ENCODE measurements at regions not wholly inside any gene's neighbourhood (a gene's known extent, or its start where the extent isn't known, plus 50 kb on each side); places are given as distances from the start of the nearest gene placed in this dataset.

DNA sequence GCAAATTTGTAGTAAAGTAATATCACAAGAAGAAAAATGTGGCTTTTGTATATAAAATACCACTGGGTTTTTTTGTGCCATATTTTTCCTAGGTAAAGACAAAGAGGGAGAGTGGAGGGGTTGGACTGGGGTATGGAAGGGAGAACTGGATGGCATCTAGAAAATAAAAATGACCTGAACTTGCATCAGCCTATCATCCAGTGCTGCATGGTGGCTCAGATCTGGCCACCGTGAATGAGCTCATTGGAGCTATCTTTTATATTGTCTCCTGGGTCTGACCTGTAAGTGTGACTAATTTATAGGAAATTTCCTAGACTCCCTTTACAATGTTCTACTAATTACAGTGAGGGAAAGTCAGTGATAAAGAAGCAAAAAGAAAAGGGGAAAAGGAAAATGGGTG, 369.0 kb downstream of the TMEM182 start:
- ATAC-seq (no peak), DNase-seq (no peak)
- Histone ChIP-seq H3K9me3 (ENCODE audit: control insufficient read depth, insufficient read depth, low read length) (no peaks in the 10 kb centered on the region), H3K4me1 (ENCODE audit: control insufficient read depth, insufficient read depth, low read length) (peaks cover 3% of the 10 kb centered on the region), H3K4me3 (ENCODE audit: low read length) (no peak overlapping the region), H3K27me3 (ENCODE audit: control insufficient read depth, insufficient read depth, low read length) (no peaks in the 10 kb centered on the region), H3K27ac (ENCODE audit: low read length) (no peak overlapping the region), H3K36me3 (ENCODE audit: control insufficient read depth, insufficient read depth, low read length) (no peaks in the 10 kb centered on the region)
- Mint-ChIP-seq H3K4me3 (peak overlapping the region; percentile 59), H3K36me3 (peaks cover 2% of the 10 kb centered on the region), H3K27me3 (ENCODE audit: low read depth in 2 of 2) (peaks cover 0 to 5% of the 10 kb centered on the region in 2 donors), H3K9me3 (no peaks in the 10 kb centered on the region), H3K27ac (peak overlapping the region; percentile 1 to 88), H3K4me1 (peaks cover 30 to 32% of the 10 kb centered on the region in 2 donors)
- intact Hi-C loops (cut with micrococcal nuclease), result no loop called here
- TF ChIP-seq, protein P1, sequence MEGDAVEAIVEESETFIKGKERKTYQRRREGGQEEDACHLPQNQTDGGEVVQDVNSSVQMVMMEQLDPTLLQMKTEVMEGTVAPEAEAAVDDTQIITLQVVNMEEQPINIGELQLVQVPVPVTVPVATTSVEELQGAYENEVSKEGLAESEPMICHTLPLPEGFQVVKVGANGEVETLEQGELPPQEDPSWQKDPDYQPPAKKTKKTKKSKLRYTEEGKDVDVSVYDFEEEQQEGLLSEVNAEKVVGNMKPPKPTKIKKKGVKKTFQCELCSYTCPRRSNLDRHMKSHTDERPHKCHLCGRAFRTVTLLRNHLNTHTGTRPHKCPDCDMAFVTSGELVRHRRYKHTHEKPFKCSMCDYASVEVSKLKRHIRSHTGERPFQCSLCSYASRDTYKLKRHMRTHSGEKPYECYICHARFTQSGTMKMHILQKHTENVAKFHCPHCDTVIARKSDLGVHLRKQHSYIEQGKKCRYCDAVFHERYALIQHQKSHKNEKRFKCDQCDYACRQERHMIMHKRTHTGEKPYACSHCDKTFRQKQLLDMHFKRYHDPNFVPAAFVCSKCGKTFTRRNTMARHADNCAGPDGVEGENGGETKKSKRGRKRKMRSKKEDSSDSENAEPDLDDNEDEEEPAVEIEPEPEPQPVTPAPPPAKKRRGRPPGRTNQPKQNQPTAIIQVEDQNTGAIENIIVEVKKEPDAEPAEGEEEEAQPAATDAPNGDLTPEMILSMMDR (IDR thresholded peaks at IDR 0.05), result no peak
- 100% methylated on average over 1 of the region's 1 CpG for WGBS (ENCODE audit: insufficient coverage)

DNA sequence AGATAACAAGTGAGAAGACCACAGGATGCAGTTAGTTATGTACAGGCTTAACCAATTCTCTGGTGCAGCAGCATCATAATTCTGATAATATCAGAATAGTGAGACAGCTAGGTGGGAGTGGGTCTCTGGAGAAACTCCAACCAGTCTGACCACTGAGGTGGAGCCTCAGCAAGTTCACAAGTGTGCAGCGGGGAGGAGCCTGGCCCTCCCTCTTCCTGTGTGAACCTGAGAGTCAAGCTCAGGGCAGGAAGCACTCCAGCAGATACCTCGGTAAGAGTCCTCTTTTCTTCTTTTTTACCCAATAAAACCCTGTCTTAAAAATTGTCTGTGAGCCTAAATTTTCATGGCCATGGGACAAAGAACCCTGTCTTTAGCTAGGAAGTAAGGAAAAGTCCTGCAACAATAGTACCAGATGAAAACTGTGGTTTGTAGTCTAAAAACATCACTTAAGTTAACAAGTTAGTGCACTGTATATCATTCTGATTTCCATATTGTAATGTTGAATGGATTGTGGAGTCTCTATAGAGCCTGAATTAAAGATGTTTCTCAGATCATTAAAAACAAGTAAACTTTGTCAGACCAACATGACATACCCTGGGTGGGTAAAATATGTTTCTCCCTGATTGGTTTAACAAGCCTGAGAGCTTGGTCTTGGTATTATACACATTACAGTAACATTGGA, 370.8 kb downstream of the TMEM182 start:
- Histone ChIP-seq H3K27ac (ENCODE audit: low read length) (peak overlapping the region; percentile 46), H3K4me3 (ENCODE audit: low read length) (peak overlapping the region; percentile 13), H3K36me3 (ENCODE audit: control insufficient read depth, insufficient read depth, low read length) (no peaks in the 10 kb centered on the region), H3K27me3 (ENCODE audit: control insufficient read depth, insufficient read depth, low read length) (no peaks in the 10 kb centered on the region), H3K4me1 (ENCODE audit: control insufficient read depth, insufficient read depth, low read length) (peaks cover 5% of the 10 kb centered on the region), H3K9me3 (ENCODE audit: control insufficient read depth, insufficient read depth, low read length) (peaks cover 6% of the 10 kb centered on the region)
- peaks cover 30 to 32% of the 10 kb centered on the region in 2 donors for H3K4me1 Mint-ChIP-seq
- H3K27ac Mint-ChIP-seq, result peak overlapping the region; percentile 88 to 90
- intact Hi-C loops (cut with micrococcal nuclease), result no loop called here
- WGBS (ENCODE audit: insufficient coverage), result 24% methylated on average over 2 of the region's 2 CpGs
- peaks cover 8% of the 10 kb centered on the region for H3K36me3 Mint-ChIP-seq
- TF ChIP-seq, protein P1 (IDR thresholded peaks at IDR 0.05), result no peak
- peak; percentile 2 to 37 for DNase-seq
- peak overlapping the region; percentile 87 for H3K4me3 Mint-ChIP-seq
- H3K9me3 Mint-ChIP-seq, result no peaks in the 10 kb centered on the region
- ATAC-seq, result peak; percentile 97 to 100 (median 99)
- H3K27me3 Mint-ChIP-seq (ENCODE audit: low read depth in 2 of 2), result no peaks in the 10 kb centered on the region

DNA sequence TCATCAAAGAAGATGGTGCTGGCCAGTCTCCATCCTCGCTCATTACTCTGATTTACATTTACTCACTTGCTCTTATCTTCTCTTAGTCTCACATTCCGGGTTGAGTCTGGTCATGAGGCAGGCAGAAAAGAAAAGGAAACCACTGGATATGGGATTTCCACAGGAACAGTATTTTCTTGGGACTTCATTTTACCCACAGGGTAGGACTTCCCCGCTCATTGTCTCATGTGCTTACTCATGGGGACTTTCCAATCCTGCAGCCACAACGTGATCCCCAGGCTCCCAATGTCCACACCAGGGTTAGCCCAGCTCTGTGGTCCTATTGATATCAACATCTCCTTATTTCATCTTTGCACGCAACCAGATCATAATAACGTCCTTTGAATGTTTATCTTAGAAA, 373.8 kb downstream of the TMEM182 start:
- no peak for ATAC-seq
- Mint-ChIP-seq H3K4me1 (peaks cover 53 to 58% of the 10 kb centered on the region in 2 donors), H3K4me3 (no peak overlapping the region), H3K9me3 (no peaks in the 10 kb centered on the region), H3K27ac (no peak overlapping the region), H3K27me3 (ENCODE audit: low read depth in 2 of 2) (no peaks in the 10 kb centered on the region), H3K36me3 (peaks cover 12% of the 10 kb centered on the region)
- Histone ChIP-seq H3K27ac (ENCODE audit: low read length) (no peak overlapping the region), H3K9me3 (ENCODE audit: control insufficient read depth, insufficient read depth, low read length) (peaks cover 6% of the 10 kb centered on the region), H3K36me3 (ENCODE audit: control insufficient read depth, insufficient read depth, low read length) (no peaks in the 10 kb centered on the region), H3K4me3 (ENCODE audit: low read length) (no peak overlapping the region), H3K4me1 (ENCODE audit: control insufficient read depth, insufficient read depth, low read length) (peaks cover 15% of the 10 kb centered on the region), H3K27me3 (ENCODE audit: control insufficient read depth, insufficient read depth, low read length) (no peaks in the 10 kb centered on the region)
- no peak for DNase-seq
- TF ChIP-seq, protein P1 (IDR thresholded peaks at IDR 0.05), result no peak
- 81% methylated on average over 6 of the region's 6 CpGs for WGBS (ENCODE audit: insufficient coverage)
- intact Hi-C loops (cut with micrococcal nuclease), result no loop called here

Measured in natural killer cell (primary cell).